ENCODE measurements at regions not wholly inside any gene's neighbourhood (a gene's known extent, or its start where the extent isn't known, plus 50 kb on each side); places are given as distances from the start of the nearest gene placed in this dataset.

DNA sequence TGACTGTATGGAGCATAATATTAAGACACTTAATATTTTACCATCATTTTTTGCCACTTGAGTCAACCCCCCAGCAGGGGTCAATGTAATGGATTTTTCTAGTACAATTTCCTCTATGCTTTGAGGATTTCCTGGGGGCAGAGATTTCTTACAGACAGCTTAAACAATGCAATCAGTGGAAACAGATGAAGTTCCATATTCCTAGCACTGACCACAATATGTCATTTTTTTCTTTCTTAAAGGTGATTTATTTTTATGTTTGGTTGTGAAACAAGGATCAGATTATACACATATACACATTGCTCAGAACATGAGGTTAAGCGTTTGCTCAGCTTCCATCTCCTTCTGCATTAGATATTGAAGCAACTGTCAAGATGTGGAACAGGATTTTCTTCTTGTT lies 82.0 kb upstream of the ID4 start:
- no peak for DNase-seq

DNA sequence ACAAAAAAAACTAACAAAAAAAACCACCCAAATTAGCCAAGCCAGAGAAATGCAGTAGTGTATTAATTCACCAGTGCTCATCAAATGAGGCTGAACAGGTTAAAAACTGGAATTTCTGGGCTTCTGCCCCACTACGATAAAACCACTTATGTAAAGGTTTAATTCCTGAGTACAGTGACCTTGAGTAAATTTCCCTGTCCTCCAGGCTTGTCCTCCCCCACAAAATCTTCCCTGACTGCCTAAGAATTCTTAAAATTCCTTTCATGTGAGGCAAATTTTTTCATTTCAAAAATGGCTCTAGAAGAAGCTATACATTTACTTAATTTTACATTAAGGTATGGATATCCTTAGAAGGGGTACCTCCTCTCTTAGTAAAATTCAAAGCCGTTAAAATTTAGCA lies 80.1 kb upstream of the ID4 start:
- peak; percentile 27 for DNase-seq

DNA sequence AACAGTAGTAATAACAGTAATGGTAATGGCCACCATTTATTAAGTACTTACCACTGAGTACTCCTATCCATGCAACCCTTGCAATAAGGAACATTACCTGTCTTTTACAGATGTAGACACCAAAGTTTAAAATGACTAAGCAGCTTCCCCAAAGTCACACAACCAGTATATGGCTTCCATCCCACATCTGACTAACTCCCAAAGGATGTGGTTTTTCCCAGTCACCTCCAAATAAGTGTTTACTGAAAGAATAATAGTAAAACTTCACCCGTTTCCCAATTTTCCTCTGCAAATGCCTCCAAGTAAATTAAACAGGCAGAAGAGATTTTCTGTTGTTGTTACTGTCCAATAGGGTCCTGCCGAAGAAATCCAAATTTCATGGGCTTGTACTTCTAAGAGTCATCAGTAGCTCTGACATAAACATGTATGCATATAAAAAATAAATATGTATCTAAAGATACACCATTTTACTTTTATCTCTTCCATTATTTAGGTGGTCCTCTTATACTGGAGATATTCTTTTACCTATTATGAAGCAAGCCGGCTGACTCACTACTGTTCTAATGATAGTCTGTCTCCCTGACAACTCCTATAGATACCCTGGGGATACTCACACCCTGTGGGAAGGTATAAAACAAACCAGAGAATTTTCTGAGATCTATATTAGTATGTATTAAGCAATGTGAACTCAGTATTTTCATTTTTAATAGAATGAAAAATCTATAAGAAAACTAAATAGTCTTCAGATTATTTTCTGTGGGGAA lies 77.9 kb upstream of the ID4 start:
- DNase-seq = no peak

DNA sequence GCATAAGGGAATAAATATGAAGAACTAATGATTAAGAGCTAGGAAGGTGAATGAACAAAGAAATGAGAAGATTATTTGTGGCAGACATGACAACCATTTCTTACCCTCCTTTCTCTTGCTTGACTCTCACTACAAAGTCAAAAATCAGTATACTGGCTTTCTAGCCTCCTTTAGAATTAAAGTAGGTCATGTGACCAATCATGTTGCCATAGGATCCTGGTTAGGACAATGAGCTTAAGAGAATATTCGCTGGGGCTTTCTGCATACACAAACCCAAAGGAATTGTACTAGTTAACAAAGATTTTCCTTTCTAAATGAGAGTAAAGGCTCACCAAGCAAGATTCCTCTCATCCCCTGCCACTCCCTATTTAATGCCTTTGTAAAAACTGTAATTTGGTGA lies 76.0 kb upstream of the ID4 start:
- no peak for DNase-seq

DNA sequence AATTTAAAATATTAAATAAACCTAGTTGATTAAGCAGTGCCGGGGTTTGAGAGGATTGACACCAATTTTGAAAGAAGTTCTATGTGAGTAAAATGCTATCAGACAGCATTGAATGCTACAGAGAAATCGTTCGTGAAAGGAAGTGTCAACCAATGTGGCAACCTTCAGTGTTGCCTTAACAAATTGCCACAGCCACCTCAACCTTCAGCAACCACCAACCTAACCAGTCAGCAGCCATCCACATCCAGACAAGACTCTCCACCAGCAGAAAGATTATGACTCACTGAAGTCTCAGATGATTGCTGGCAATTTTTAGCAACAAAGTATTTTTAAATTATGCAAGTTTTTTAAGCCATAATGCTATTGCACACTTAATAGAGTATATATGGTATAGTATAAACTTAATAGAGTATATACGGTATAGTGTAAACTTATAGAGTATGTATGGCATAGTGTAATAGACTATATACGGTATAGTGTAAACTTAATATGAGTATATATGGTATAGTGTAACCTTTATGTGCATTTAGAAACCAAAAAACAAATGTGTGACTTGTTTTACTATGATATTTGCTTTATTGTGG lies 65.3 kb upstream of the ID4 start:
- no peak for DNase-seq

DNA sequence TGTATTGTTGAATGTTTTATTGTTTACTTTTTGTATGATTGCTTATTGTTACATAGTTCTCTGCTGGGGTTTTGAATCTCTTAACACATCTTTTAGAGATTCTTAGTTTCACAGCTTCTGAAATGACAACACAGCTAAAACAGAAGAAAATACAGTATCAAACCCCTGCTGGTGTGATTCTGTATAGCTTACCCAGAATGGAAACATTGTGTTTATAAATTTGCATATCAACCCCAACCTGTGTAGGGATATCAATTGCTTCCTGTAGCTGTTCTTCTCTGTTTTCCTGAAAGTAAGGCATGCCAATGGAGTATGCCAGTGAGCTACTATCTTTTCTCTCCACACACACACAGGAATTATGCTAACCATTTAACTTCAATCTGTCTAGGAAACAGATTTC lies 64.3 kb upstream of the ID4 start:
- DNase-seq = no peak

DNA sequence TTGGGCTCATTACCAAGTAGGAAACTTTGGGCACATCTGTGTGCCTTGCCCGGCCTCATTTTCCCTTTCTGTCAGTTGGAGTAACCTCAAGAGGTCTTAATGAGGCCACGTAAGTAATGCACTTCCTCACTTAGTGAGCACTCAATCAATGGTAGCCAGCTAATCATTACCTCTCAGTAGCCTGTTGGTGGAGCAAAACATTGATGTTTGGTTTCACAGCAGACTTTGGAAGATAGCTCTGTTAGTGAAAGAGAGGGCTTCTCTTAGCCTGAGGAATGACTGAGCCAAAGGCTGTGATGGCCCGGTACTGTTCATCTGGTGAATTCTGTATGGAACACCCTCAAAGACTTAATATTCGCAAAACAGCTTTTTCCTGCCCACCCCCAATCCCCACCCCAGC lies 55.9 kb upstream of the ID4 start:
- no peak for DNase-seq

DNA sequence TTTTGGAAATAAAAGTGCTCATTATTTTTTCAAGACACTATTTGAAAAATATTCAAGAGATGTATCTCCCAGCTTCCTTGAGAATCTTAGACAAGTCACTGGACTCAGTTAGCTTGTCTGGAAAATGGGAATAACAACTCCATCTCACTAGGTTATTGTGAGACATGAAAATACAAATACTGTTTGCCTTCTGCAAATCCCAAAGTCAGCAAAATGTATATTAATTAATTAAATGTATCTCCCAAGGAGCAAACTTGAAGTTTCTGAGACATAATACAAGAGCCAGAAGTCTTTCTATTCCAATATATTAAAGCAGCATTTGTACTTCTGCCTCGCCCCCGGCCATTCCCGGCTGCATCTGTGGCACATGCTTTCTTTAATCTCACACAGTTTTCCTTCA lies 54.6 kb upstream of the ID4 start:
- no peak for DNase-seq
